ENCODE measurements at regions not wholly inside any gene's neighbourhood (a gene's known extent, or its start where the extent isn't known, plus 50 kb on each side); places are given as distances from the start of the nearest gene placed in this dataset.
"Not testable (repeated sequence)": the region's sequence is repeated elsewhere in the genome, so short reads cannot be mapped to it uniquely, and the experiment has no call there.

DNA sequence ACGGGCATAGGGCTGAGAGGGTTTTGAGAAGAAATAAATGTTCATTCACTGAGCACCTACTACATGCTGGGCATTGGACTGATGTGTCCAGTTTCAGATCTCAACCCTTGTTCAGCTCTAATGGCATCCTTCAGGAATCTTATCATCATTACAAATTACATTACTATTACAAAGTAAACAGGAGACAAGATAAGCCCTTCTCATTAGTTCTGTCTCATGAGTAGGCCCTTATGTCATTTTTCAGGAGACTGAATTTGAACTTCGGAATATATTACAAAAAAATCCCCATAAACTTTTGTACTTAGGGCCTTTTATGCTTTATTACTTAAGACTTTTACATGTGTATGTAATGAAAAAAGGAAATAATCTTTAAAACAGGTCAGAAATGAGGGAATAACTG, 289.7 kb downstream of the BAMBI start:
- DNase-seq: no peak

DNA sequence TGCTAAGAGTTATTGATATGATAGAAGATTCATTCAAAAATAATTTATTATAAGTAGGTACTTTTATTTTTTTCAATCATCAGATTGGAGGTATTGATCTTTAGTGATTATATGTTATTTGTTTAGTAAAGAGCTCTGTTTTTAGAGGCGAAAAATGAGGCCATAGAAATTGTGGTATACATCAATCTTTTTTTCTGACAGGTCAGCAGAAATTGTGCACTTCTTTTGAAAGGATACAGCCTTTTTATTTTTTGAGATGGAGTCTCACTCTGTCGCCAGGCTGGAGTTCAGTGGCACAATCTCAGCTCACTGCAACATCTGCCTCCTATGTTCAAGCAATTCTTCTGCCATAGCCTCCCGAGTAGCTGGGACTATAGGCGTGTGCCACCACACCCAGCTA, 292.1 kb downstream of the BAMBI start:
- no peak for DNase-seq

DNA sequence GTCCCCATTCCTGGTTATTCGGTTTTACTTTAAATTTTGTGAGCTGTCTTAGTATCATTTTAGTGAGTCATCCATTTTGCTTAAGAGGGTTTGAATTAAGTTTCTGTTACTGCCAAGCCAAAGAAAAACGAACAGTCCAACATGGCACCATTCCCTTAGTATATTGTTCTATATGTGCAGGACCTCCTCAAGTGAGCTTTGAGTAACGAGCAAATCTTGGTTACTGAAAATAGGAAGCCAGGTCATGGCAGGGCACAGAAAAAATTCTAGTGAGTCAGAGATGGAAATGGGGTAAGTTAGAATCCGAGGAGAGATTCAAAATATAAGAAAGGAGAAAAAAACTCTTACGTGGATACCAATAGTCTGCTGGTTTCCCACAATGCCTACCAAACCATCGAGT, 292.9 kb downstream of the BAMBI start:
- DNase-seq: no peak

DNA sequence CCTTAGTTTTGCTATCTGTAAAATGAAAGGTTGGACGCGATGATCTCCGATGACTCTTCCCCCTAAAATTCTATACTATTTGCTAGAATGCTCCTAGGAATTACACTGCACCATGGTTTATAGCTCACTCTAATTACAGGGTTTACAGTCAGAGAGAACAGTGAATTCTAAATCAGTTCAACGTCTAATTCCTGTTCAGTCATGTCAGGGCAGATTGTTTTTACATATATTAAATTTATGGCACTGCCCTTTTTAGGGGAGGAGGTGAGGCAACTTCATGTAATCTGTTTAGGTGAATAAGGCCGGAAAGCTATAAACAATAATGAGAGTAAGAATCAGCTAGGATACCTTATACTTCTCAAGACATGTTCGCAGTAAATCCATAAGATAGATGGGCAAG, 293.9 kb downstream of the BAMBI start:
- DNase-seq: no peak

DNA sequence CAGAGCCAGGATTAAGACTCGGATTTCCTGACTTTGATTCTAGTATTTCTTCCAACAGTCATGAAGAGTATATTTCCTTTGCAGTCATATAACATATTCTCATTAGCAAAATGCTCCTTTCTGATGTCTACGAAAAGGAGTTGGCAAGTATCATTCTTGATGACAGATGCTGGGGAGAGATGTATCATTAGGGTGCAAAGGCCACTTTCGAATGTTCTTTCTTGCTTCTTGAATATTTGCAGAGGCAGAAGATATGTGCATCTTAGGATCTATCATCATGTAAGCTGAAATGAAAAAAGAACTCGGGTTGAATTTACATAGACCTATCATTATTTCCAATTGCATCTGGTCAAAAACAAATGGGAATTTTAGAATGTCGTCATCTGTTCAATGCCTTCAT, 294.4 kb downstream of the BAMBI start:
- no peak for DNase-seq

DNA sequence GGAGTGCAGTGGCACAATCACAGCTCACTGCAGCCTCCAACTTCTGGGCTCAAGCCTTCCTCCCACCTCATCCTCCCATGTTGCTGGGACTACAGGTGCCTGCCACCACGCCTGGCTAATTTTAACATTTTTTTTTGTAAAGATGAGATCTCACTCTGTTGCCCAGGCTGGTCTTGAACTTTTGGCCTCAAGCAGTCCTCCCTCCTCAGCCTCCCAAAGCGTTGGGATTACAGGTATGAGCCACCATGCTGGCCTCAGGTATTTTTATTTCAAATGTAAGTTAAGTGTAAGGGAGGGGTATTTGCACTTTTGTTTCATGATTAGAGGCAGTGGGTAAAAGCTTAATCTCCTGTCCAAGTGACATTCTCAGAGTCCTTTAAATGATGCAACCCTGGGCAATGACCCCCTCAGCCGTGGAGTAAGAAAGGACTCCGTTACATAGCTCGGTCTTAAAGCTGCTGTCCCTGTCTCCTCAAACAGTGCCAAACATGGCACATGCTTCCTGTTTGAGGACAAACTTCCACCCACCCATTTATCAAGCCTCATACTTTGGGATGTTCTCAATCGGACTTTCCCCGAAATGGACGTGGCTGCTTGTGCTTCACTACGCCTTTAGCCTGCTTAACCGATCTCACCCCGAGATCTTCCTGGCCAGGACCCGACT, 296.1 kb downstream of the BAMBI start:
- DNase-seq: no peak

DNA sequence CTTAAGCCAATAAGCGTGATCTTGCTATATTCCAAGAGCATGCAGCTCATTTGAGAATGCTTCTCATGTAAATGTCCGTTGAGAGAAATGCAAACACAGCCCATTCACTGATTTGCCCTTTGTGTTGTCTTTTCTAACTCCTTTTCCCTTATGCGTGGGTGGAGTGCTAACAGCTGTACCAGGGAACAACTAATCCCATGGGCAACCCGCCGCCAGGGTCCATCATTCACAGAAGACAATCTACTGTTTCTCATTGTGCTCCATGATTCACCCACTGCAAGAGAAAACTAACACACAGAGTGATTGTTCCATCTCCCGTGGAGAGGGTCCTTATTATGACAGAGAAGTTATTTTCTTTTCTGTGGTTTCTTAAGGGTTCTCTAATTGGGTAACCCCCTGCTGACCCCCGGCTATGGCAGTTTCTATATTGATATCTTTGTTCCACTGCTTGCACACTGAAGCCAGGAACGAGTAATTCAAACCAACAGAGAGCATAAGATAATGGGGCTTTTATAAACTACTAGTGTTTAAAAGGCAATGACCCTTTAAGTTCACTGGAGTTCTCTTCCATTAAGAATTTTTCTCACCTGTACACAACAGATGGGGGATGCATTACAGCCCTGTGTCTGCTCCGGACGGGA, 298.7 kb downstream of the BAMBI start:
- no peak for DNase-seq

- DNase-seq: no peak
These were observed 300.2 kb downstream of the BAMBI start for GRCh38 chr10:28977518-28977917.

DNA sequence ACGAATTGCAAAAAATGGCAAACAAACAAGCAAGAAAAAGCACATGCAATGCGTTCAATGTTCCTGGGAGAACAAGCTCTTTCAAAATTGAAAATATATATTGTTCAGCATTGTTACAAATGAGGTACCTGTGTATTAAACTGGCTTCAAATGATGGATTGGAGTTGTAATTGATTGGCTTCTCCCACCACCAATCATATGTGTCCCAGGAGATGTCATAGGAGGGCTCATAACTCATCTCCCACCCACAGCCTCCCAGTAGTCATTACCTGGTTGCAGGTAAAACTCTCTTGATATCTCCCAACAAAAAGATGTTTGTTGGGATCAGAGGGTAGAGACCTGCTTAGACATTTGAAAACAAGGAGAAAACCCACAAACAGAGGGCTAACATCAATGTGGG, 302.9 kb downstream of the BAMBI start:
- DNase-seq: no peak

- no peak for DNase-seq
These were observed 303.7 kb downstream of the BAMBI start for GRCh38 chr10:28981007-28981406.

DNA sequence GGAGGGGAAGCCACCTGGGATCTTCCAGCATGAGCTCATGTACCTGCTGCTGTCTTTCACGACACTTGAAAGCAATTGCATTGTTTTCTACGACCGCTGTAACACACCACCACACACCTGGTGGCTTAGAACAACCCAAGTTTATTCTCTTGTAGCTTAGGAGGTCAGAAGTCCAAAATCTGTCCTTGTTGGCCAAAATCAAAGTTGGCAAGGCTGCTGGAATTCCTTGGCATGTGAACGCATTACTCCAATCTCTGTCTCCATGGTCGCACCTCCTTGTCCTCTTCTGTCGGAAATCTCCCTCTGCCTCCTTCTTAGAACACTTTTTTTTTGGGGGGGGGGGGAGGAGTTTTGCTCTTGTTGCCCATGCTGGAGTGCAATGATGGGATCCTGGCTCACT, 305.7 kb downstream of the BAMBI start:
- DNase-seq: no peak

GRCh38 chr10:28983799-28984198, 305.1 kb upstream of the LYZL1 start:
- no peak for DNase-seq

- no peak for DNase-seq
These were observed 304.4 kb upstream of the LYZL1 start for GRCh38 chr10:28984431-28984830.

- DNase-seq: no peak
These were observed 303.6 kb upstream of the LYZL1 start for GRCh38 chr10:28985137-28985885.

GRCh38 chr10:28986117-28986792, 302.6 kb upstream of the LYZL1 start:
- DNase-seq: no peak

- no peak for DNase-seq
These were observed 302.0 kb upstream of the LYZL1 start for GRCh38 chr10:28986856-28987255.

- no peak for DNase-seq
These were observed 301.1 kb upstream of the LYZL1 start for GRCh38 chr10:28987555-28988320.

DNA sequence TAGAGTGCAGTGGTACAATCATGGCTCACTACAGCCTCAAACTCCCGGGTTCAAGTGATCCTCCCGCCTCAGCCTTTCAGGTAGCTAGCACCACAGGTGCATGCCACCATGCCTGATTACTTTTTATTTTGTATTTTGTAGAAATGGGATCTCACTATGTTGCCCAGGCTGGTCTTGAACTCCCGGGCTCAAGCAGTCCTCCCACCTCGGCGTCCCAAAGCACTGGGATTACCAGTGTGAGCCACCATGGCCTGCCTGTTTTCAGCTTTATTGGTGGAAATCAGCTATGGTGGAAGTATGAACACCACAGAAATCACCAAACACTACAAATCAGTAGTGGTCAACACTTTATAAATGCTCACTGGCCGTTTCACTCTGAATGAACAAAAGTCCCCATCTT, 299.9 kb upstream of the LYZL1 start:
- no peak for DNase-seq

DNA sequence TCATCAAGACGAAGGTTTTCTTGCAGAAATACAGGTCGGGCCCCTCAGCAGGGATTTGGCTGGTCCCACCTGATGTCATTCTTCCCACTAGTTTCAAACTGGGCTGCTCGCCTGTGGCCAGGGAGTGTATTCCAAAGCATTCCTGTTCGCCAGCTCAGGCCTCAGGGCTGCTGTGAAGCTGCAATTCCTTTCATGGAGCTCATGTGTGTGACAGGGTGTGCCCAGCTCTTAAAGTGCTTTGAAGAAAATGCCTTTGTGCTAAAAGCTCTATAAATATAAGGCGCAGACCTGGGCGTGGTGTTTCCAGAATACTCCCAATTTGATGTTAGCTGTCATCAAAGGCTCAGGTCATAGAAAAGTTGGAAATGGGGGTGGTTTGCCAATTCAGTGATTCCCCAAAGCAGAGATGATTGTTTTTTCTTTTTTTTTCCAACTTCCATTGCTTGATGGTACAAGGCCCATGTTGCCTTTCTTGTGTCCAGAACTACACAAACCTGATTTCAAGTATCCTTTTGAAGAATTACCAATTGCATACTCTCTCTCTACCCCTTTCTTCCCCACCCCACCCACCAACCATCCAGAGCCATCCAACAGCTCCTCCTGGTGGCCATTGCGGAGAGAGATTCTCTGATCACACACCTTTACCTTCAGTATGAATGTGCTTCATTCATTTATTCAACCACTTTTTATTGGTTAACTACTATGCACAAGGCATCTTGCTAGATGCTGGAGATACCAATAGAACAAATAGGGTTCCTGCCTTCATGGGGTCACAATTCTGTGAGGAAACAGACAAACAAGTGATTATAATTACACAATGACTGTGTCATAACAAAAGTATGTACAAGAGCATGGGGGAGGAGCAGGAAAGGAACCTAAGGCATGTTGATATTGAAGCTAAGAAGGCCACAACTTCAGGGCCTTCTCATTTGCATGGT, 297.3 kb upstream of the LYZL1 start:
- peak; percentile 23 for DNase-seq

GRCh38 chr10:28993056-28993455, 295.8 kb upstream of the LYZL1 start:
- DNase-seq: no peak

DNA sequence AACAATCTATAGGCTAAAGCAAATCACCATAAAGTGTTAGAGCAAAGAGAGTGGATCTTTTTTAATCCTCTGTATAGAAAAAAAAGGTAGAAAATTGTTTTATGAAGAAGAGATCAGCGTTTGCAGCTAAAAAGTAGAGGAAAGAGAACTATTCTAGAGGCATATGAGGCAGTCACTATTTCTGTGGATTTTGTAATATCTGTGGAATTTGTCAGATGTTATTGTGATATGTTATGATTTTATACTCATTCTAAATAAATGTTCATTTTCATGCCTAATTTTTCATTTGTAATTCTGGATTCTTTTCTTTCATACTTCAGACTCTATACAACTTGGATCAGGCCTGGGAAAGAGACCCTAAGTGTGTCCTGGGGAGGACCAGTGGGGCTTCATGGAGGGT, 295.0 kb upstream of the LYZL1 start:
- no peak for DNase-seq

DNA sequence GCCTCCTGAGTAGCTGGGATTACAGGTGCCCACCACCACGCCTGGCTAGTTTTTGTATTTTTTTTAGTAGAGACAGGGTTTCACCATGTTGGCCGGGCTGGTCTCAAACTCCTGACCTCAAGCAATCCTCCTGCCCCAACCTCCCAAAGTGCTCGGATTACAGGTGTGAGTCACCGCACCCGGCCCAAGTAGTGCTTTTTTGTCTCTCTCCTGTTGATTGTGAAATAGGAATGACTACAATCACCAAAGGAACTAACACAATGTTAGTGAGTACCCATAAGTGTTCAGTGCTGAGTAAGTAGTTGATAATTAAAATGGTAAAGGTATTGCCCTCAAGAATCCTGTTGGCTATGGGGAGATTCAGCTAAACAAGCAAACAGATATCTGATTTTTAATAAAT, 294.1 kb upstream of the LYZL1 start:
- not testable (repeated sequence) for DNase-seq
